Middle frontal gyrus (tissue), 1 donor: ENCODE measurements at regions not wholly inside any gene's neighbourhood (a gene's known extent, or its start where the extent isn't known, plus 50 kb on each side); places are given as distances from the start of the nearest gene placed in this dataset.
"Not testable (repeated sequence)": the region's sequence is repeated elsewhere in the genome, so short reads cannot be mapped to it uniquely, and the experiment has no call there.

ENCODE experiments used
- DNase-seq: peaks from one replicate; pipeline ENCODE4 v3.0.0-alpha.2; 2015; ENCODE audit warnings: low spot score; ENCODE audit errors: extremely low spot score

GRCh38 chr7:10439027-10439426 is 534.6 kb upstream of the PHF14 start:
- no peak for DNase-seq

DNA sequence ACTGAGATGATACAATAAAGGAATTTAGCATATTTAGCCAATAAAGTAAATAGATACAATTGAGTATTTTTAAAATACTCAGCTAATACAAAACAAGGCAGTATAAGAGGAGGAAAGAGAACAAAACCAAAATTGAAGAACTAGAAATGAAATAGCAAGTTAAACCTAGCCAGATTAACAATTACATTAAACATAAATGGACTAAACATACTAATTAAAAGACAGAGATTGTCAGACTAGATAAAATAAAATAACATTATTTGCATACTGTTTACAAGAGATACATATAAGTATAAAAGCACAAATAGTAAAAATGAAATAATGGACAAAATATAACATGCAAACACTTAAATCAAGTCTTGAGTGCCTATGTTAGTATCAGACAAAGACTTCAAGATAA is 517.7 kb upstream of the PHF14 start:
- DNase-seq, result no peak

DNA sequence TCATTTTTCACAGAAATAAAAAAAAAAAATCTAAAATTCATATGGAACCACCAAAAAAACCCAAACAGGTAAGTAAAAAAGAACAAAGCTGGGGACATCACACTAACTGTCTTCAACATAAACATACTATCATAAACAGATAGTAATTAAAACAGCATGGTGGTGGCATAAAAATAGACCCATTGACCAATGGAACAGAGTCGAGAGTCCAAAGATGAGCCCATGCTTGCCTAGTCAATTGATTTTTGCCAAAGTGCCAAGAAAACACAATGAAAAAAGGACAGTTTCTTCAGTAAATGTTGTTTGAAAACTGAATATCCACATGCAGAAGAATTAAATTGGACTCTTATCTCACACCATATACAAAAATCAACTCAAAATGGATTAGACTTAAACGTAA is 513.2 kb upstream of the PHF14 start:
- no peak for DNase-seq

DNA sequence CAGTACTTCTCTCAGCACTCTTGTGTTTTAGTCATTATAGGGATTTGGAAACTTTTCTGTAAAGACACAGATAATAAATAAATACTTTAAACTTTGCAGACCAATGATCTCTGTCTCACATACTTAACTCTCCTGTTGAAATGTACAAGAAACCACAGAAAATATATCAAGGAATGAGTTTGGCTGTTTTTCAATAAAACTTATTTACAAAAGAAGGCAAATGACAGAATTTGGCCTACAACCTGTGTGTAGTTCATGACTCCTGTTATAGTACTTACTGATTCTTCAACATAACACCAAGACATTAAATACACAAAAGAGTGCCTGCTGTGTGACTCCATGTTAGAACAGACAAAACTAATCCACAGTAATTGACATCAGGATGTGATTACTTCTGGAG is 510.0 kb upstream of the PHF14 start:
- DNase-seq, result no peak

DNA sequence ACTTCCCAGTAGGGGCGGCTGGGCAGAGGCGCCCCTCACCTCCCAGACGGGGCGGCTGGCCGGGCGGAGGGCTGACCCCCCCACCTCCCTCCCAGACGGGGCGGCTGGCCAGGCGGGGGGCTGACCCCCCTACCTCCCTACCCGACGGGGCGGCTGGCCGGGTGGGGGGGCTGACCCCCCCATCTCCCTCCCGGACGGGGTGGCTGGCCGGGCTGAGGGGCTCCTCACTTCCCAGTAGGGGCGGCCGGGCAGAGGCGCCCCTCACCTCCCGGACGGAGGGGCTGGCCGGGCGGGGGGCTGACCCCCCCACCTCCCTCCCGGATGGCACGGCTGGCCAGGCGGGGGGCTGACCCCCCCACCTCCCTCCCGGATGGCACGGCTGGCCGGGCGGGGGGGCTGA is 508.1 kb upstream of the PHF14 start:
- not testable (repeated sequence) for DNase-seq

DNA sequence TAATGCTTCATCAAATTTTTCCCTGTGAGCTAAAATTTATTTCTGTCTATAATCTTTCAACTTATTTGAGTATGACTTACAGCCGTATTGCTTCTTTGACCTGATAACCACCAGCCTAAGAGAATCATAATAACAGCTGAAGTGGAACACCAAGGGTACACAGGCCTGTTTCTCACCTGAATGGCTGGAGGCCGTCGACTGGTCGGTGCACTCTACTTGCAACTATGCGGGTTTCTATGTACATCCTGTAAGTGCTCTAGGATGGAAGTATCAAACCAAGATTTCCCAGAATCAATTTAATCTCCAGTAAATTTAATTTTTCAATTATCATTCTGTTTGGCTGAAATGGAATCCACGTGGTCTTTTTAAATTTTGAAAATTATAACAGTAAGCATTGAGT is 504.8 kb upstream of the PHF14 start:
- no peak for DNase-seq

DNA sequence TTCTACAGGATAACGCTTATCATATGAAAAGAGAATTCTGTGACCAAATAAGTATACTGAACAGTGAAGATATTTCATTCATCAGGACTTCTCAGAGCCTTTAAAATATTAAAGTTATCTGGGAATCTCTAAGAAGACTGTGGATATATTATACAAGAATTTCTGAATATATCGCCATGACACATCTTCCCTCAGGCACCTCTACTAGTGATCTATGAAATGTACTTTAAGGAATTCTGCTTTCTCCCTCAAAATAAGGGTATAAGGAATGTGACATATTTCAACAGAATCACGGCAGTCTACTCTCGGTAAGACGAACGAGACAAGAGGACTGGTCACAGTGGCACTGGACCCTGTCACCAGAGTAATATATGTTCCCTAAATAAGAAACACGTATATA is 504.2 kb upstream of the PHF14 start:
- no peak for DNase-seq

- DNase-seq, result no peak
These were observed 502.2 kb upstream of the PHF14 start for GRCh38 chr7:10471280-10472058.

DNA sequence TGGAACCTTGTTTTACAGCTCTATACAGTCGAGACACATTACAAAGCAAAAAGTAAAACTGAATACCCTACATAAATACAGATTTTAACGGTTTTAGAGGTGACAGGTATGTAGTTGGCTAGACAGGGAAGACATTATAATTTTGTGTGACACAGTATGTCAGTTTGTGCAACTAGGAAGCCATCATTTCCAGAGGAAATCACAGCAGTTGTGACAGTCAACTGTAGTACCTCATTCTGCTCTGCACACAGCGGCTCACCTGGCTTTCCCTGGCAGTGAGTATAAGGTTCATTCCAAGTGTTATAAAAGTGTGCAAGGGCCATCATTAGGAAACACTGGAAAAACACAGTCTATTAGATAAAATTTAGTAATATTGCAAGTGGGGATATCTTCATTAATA is 501.6 kb upstream of the PHF14 start:
- DNase-seq, result no peak

GRCh38 chr7:10473569-10473968 is 500.1 kb upstream of the PHF14 start:
- DNase-seq, result no peak

GRCh38 chr7:10474048-10474447 is 499.6 kb upstream of the PHF14 start:
- no peak for DNase-seq

DNA sequence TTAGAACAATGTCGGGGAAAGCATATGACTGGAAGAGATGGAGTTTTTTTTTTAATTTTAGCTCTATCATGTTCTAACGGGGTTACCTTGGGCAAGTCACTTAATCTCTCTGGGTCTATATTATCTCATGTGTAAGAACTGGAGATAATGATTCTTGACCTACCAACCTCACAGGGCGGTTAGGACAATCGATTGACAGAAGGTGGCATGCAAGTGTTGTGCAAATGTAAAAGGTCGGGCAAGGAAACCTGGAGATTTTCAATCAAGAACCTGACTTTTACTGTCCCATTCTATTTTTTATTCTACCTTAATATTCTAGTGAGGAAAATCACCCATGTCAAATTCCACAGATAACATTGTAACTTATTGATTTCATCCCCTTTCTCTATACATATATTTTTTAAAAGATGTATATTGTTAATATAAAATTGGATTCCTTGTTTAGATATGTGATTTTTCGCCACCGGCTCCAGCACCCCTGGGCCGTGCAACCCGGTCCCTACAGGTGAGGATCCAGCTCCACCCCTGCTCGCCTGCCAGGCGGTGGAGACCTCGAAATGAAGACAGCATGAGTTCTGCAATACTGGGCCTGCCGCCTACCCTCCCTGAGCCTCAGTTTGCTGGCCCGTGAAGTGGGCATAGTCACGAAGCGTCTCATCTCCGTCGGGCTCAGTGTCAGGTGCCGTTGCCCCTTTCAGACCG is 497.6 kb upstream of the PHF14 start:
- no peak for DNase-seq

GRCh38 chr7:10476642-10477041 is 497.0 kb upstream of the PHF14 start:
- no peak for DNase-seq

DNA sequence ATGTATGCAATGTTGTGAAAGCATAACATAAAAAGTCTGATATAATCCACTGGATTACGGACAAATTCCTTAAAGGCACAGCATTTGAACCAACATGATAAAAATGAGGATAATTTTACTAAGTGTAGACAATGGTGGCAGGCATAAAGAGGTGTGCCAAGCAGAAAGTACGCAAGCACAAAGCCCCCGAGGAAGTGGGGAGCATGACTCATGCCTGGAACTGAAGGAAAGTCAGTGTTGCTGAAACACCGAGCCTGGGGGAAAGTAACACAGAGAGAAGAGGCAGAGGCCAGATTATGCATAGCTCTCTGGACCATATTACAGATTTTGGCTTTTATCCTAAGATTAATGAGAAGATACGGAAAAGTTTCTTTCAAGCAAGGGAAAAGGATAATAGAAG is 490.0 kb upstream of the PHF14 start:
- DNase-seq, result no peak

- DNase-seq, result no peak
These were observed 488.9 kb upstream of the PHF14 start for GRCh38 chr7:10484767-10485166.

DNA sequence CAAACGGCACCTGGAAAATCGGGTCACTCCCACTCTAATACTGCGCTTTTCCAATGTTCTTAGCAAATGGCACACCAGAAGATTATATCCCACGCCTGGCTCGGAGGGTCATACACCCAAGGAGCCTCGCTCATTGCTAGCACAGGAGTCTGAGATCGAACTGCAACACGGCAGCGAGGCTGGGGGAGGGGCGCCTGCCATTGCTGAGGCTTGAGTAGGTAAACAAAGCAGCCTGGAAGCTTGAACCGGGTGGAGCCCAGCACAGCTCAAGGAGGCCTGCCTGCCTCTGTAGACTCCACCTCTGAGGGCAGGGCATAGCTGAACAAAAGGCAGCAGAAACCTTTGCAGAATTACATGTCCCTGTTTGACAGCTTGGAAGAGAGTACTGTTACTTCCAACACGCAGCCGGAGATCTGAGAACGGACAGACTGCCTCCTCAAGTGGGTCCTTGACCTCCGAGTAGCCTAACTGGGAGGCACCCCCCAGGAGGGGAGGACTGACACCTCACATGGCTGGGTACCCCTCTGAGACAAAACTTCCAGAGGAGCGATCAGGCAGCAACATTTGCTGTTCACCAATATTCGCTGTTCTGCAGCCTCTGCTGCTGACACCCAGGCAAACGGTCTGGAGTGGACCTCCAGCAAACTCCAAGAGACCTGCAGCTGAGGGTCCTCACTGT is 472.3 kb upstream of the PHF14 start:
- not testable (repeated sequence) for DNase-seq

- DNase-seq, result no peak
These were observed 466.6 kb upstream of the PHF14 start for GRCh38 chr7:10507032-10507431.

DNA sequence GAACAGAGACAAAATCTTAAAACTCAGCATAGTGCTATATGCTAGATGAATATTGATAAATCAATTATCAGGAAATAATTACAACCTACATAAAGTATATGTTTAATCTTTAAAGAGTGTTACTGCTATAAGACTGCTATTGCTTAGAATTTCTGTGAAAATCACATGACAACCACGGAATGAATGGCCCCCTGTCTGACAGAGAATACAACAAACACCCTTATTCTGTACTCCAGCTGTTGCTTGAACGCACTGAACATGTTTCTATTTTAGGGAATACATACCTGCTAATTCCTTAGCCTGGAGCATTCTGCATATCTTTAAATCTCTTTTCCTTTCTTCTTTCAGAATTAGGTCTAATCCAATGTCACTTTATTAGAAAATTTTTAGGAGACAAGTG is 452.4 kb upstream of the PHF14 start:
- no peak for DNase-seq

DNA sequence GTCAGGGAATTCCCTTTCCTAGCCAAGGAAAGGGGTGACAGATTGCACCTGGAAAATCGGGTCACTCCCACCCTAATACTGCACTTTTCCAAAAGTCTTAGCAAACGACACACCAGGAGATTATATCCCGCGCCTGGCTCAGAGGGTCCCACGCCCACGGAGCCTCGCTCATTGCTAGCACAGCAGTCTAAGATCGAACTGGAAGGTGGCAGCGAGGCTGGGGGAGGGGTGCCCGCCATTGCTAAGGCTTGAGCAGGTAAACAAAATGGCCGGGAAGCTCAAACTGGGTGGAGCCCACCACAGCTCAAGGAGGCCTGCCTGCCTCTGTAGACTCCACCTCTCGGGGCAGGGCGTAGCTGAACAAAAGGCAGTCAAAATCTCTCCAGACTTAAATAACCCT is 440.2 kb upstream of the PHF14 start:
- not testable (repeated sequence) for DNase-seq

DNA sequence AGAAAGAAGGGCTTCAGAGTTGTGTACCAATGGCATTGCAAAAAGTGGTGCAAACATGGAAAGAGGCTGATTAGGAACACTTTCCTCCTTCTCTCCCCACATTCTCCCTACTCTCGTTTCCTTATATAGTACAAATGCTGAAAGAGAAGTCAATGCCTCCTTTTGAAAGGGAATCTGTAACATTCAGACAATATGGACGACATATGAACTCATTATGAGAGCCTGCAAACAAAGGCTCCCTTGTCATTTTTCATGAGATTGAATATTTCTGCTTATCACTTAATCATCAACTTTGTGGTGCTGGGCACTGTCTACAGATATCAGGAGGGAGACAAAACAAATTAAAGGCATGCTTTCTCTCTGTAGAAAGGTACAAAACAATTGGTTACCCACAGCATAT is 437.1 kb upstream of the PHF14 start:
- no peak for DNase-seq

- DNase-seq, result no peak
These were observed 435.9 kb upstream of the PHF14 start for GRCh38 chr7:10537764-10538163.

DNA sequence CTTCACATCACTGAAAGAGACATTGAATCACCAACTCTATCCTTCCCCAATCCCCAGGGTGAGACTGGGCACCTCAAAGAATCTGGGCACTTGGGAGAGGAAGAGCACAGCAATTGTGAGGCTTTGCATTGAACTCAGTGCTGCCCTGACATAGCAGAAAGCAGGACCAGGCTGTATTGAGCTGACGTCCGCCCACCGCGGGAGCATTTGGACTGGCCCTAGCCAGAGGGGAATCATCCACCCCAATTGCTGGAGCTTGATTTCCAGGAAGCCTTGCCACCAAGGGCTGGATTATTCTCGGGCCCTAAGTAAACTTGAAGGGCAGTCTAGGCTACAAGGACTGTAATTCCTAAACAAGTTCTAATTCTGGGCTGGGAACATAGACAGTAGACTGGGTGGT is 416.3 kb upstream of the PHF14 start:
- no peak for DNase-seq

DNA sequence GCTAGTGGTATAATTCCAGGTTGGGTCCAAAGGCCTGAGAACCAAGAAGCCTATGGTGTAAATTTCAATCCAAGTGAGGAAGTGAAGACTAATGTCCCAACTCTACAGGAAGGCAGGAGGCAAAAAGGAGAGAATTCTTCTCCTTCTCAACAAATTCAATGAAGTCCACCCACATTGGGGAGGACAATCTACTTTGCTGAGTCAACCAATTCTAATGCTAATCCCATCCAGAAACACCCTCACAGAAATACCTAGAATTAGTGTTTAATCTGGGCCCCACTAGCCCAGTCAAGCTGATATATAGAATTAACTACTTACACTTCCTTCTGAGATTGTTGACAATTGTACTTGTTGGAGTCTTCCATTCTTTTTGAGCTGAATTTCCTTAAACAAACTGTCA is 413.2 kb upstream of the PHF14 start:
- no peak for DNase-seq
